ENCODE measurements at regions not wholly inside any gene's neighbourhood (a gene's known extent, or its start where the extent isn't known, plus 50 kb on each side); places are given as distances from the start of the nearest gene placed in this dataset.

DNA sequence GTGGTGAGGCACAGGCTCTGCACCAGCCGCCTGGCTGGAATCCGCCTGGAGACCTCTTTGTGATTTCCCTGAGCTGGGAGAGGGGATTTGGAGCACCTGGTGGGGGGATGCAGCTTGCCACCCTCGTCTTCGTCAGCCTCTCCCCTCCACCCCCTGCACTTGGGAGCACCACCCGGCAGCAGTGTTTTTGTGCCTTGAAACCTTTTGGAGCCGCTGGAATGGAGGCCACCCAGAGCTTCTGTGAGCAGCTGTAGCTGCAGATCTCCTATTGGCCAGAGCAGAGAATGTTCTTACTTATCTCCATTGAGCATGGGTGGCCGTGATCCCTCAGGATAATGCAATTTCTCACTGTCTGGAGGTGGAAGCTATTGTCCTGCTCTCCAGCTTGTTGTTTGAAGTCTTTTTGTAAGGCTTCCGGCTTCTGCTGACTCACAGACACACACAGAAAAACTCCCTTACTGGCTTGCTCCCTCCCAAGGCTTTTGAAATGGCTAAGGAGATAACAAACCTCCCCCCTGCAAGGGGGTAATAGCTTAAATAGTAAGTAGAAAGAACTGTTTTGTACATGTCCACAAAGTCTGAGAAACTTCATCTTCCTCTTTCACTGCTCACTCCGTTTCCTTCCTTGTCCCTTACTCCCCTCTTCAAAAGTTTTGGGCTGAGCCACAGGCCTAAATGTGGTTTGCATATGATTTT lies 271.2 kb downstream of the PRL start:
- peaks cover 0 to 21% (median 4%) of the 10 kb centered on the region in 3 experiments; a peak in 4 of 7 replicates for H3K36me3 Mint-ChIP-seq (ENCODE audit: insufficient read depth in 1 of 3, low read depth in 3 of 3)
- DNase-seq = peak; percentile 68
- no peak overlapping the region for H3K9ac ChIP-seq (ENCODE audit: extremely low read depth, insufficient read length, low read length)

More for the DNA sequence above, 271.2 kb downstream of the PRL start:
- Histone ChIP-seq H4K8ac (replicated peaks; ENCODE audit: insufficient read length, low read depth, low read length) (no peak overlapping the region), H2BK15ac (ENCODE audit: low read depth, low read length) (no peak overlapping the region), H3T11ph (ENCODE audit: low read length) (no peak overlapping the region), H3K79me1 (ENCODE audit: insufficient read depth, low read depth, low read length, poor library complexity, severe bottlenecking) (no peaks in the 10 kb centered on the region), H3K27me3 (ENCODE audit: insufficient read depth, low read length) (no peaks in the 10 kb centered on the region), H4K20me1 (ENCODE audit: control insufficient read depth, insufficient read depth, insufficient read length) (no peaks in the 10 kb centered on the region), H4K5ac (ENCODE audit: insufficient read length, low read depth, low read length) (no peak overlapping the region), H2AK5ac (ENCODE audit: insufficient read length, low read length) (no peak overlapping the region), H3K18ac (ENCODE audit: insufficient read length, low read depth, low read length) (peak overlapping the region; percentile 61), H3K23me2 (ENCODE audit: insufficient read length, low read depth, low read length, poor library complexity, severe bottlenecking) (no peaks in the 10 kb centered on the region), H2BK5ac (ENCODE audit: insufficient read length, low read length) (no peak overlapping the region), H2BK20ac (ENCODE audit: low read depth, low read length, poor library complexity, severe bottlenecking) (no peak overlapping the region), H3K27ac (ENCODE audit: insufficient read length, low read depth, low read length) (peak overlapping the region; percentile 53), H3K4ac (ENCODE audit: low read depth, low read length) (no peak overlapping the region), H2AFZ (ENCODE audit: low read length) (no peak overlapping the region), H3K56ac (ENCODE audit: insufficient read length, low read depth, low read length) (no peak overlapping the region), H2BK120ac (ENCODE audit: low read depth, low read length, poor library complexity, severe bottlenecking) (no peak overlapping the region), H3K79me2 (ENCODE audit: insufficient read depth, low read length) (no peaks in the 10 kb centered on the region), H3K4me2 (ENCODE audit: insufficient read depth, insufficient read length, low read length) (peak overlapping the region; percentile 8), H4K91ac (ENCODE audit: insufficient read length, low read depth, low read length) (no peak overlapping the region), H2BK12ac (ENCODE audit: insufficient read length, low read depth, low read length) (no peak overlapping the region), H3K23ac (ENCODE audit: insufficient read length, low read depth, low read length) (no peak overlapping the region), H3K14ac (ENCODE audit: insufficient read depth, low read length) (no peak overlapping the region), H3K9me3 (ENCODE audit: control insufficient read depth, low read depth, low read length) (no peaks in the 10 kb centered on the region), H3K4me1 (ENCODE audit: insufficient read depth, low read length) (no peaks in the 10 kb centered on the region; the same call in 1 of the 2 replicates)
- H3K4me3 Mint-ChIP-seq = peak overlapping the region; percentile 33 to 70
- no CpG with 5 or more reads among the region's 9 CpGs for WGBS (ENCODE audit: extremely low coverage, insufficient read length, low lambda C conversion rate)
- no peaks in the 10 kb centered on the region for H3K27me3 Mint-ChIP-seq (ENCODE audit: low read depth)
- peak overlapping the region; percentile 98 to 99 (median 99) for H3K27ac Mint-ChIP-seq
- TF ChIP-seq, protein P1, sequence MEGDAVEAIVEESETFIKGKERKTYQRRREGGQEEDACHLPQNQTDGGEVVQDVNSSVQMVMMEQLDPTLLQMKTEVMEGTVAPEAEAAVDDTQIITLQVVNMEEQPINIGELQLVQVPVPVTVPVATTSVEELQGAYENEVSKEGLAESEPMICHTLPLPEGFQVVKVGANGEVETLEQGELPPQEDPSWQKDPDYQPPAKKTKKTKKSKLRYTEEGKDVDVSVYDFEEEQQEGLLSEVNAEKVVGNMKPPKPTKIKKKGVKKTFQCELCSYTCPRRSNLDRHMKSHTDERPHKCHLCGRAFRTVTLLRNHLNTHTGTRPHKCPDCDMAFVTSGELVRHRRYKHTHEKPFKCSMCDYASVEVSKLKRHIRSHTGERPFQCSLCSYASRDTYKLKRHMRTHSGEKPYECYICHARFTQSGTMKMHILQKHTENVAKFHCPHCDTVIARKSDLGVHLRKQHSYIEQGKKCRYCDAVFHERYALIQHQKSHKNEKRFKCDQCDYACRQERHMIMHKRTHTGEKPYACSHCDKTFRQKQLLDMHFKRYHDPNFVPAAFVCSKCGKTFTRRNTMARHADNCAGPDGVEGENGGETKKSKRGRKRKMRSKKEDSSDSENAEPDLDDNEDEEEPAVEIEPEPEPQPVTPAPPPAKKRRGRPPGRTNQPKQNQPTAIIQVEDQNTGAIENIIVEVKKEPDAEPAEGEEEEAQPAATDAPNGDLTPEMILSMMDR (conservative IDR thresholded peaks at IDR 0.05) = no peak; the same call in 2 of the 3 replicates
- peaks cover 37 to 48% of the 10 kb centered on the region in 2 experiments for H3K4me1 Mint-ChIP-seq
- peaks cover 3 to 7% of the 10 kb centered on the region in 2 experiments; a peak in 3 of 5 replicates for H3K9me3 Mint-ChIP-seq
